AG04450 (cell line): ENCODE measurements at regions not wholly inside any gene's neighbourhood (a gene's known extent, or its start where the extent isn't known, plus 50 kb on each side); places are given as distances from the start of the nearest gene placed in this dataset.

Source experiments
- CTCF ChIA-PET: fragments of 300-600, 350-600 bp; formaldehyde crosslinking; extraction: SDS; loops from one replicate; lab custom pipeline; 2022; ENCODE audit warnings: antibody characterized with exemption, inconsistent platforms; lab: Charles Lee
- POLR2A ChIA-PET: fragments of 350-600 bp; formaldehyde crosslinking; extraction: SDS; loops from one replicate; lab custom pipeline; 2021; ENCODE audit warnings: antibody characterized with exemption, inconsistent platforms; lab: Yijun Ruan, JAX
- DNase-seq: peaks from one replicate; pipeline ENCODE4 v3.0.0-alpha.2; 2011; ENCODE audit warnings: low read depth, low spot score
- H3K27ac ChIP-seq: one replicate; pipeline ENCODE4 v1.5.1; 2012; ENCODE audit warnings: low read depth, low read length, control low read depth
- H3K27me3 ChIP-seq: one replicate; pipeline ENCODE4 v1.6.0; 2012; ENCODE audit warnings: low read length; ENCODE audit not compliant: control insufficient read depth, insufficient read depth
- H3K4me3 ChIP-seq: 2 replicates; pipeline ENCODE4 v1.5.1; 2011; ENCODE audit warnings: mild to moderate bottlenecking, low read depth, low read length, control low read depth
- H3K9me3 ChIP-seq: 2 replicates; pipeline ENCODE4 v1.5.1; 2012; ENCODE audit warnings: low read length; ENCODE audit not compliant: control insufficient read depth, insufficient read depth
- CTCF ChIP-seq: IDR thresholded peaks from 2 replicates; pipeline ENCODE4 v1.5.1; 2011; ENCODE audit warnings: low read depth, low read length, control low read depth, inconsistent platforms

GRCh38 chr3:184639351-184639750, 72.5 kb downstream of the MAGEF1 start:
- peaks cover 23% of the 10 kb centered on the region for H3K27me3 ChIP-seq
- CTCF ChIA-PET, result no interaction called here
- TF ChIP-seq CTCF, result no peak
- no peaks in the 10 kb centered on the region; the same call in 1 of the 2 replicates for H3K9me3 ChIP-seq
- H3K27ac ChIP-seq, result no peak overlapping the region
- POLR2A ChIA-PET, result no interaction called here
- no peak overlapping the region for H3K4me3 ChIP-seq
- DNase-seq, result no peak

- Histone ChIP-seq H3K27me3 (peaks cover 16% of the 10 kb centered on the region), H3K4me3 (no peak overlapping the region), H3K9me3 (no peaks in the 10 kb centered on the region; the same call in 1 of the 2 replicates), H3K27ac (no peak overlapping the region)
- POLR2A ChIA-PET, result interaction anchor here (0.9 to 2.2 kb wide), 4 partner anchors 51 to 120 kb away, joined by 3 to 15 read pairs (median 5); no protein-coding TSS in a partner anchor
- no peak for TF ChIP-seq CTCF
- CTCF ChIA-PET, result interaction anchor here (1.7 kb wide), 1 partner anchor 76 kb away, joined by 4 read pairs; the partner anchor contains the start of gene EPHB3
- no peak for DNase-seq
Measured at GRCh38 chr3:184637705-184638104, 74.2 kb downstream of the MAGEF1 start.

- DNase-seq, result peak; percentile 36
- Histone ChIP-seq H3K4me3 (no peak overlapping the region), H3K27ac (no peak overlapping the region), H3K9me3 (no peaks in the 10 kb centered on the region; the same call in 1 of the 2 replicates), H3K27me3 (peaks cover 8% of the 10 kb centered on the region)
- POLR2A ChIA-PET, result interaction anchor here (0.8 to 2.2 kb wide), 9 partner anchors 11 to 137 kb away, joined by 3 to 15 read pairs (median 3); partner anchors contain the start of gene EPHB3
- CTCF ChIA-PET, result interaction anchor here (1.7 kb wide), 1 partner anchor 75 kb away, joined by 4 read pairs; the partner anchor contains the start of gene EPHB3
- TF ChIP-seq CTCF, result no peak
Measured at GRCh38 chr3:184636741-184637316, 75.0 kb downstream of the MAGEF1 start.

GRCh38 chr3:184635774-184636173, 74.2 kb downstream of the EPHB3 start:
- ChIA-PET CTCF (no interaction called here), POLR2A (interaction anchor here (1.2 to 2.2 kb wide), 3 partner anchors 53 to 121 kb away, joined by 3 to 15 read pairs (median 5); no protein-coding TSS in a partner anchor)
- Histone ChIP-seq H3K27ac (no peak overlapping the region), H3K9me3 (no peaks in the 10 kb centered on the region; the same call in 1 of the 2 replicates), H3K4me3 (no peak overlapping the region), H3K27me3 (peaks cover 9% of the 10 kb centered on the region)
- TF ChIP-seq CTCF, result no peak
- no peak for DNase-seq

GRCh38 chr3:184635126-184635525, 73.5 kb downstream of the EPHB3 start:
- ChIA-PET POLR2A (no interaction called here), CTCF (no interaction called here)
- H3K27me3 ChIP-seq, result peaks cover 9% of the 10 kb centered on the region

More at GRCh38 chr3:184635126-184635525, 73.5 kb downstream of the EPHB3 start:
- Histone ChIP-seq H3K27ac (no peak overlapping the region), H3K9me3 (no peaks in the 10 kb centered on the region; the same call in 1 of the 2 replicates), H3K4me3 (no peak overlapping the region)
- TF ChIP-seq CTCF, result no peak
- no peak for DNase-seq
